PC-9 (cell line): ENCODE measurements at regions not wholly inside any gene's neighbourhood (a gene's known extent, or its start where the extent isn't known, plus 50 kb on each side); places are given as distances from the start of the nearest gene placed in this dataset.

Experiments used
- BruUV-seq: library from RNA; stranded (reverse); fragments of 400-500 nt; replicated peaks from 2 replicates; lab custom pipeline; 2021; lab: Mats Ljungman, UMichigan
- CTCF ChIA-PET: fragments of 300-600 bp; sonication (Branson Sonifier 250); formaldehyde crosslinking; loops from one replicate; lab custom pipeline; 2022; ENCODE audit warnings: antibody characterized with exemption; lab: Charles Lee
- POLR2A ChIA-PET: fragments of 300-600 bp; sonication (Branson Sonifier 250); formaldehyde crosslinking; loops from one replicate; lab custom pipeline; 2022; ENCODE audit warnings: antibody characterized with exemption; ENCODE audit not compliant: unreplicated experiment; lab: Charles Lee
- DNase-seq, 2 experiments: peaks; one replicate each; pipeline versions ENCODE4 v3.0.0 to v3.0.0-alpha.2; 2015 to 2022; ENCODE audit warnings: mixed read lengths in 1 of 2
- H2AFZ ChIP-seq: fragments of 200-600 bp; sonication (generic); 2 replicates; pipeline ENCODE4 v1.8.1; 2017; ENCODE audit warnings: antibody characterized with exemption
- H3F3A ChIP-seq: fragments of 200-600 bp; sonication (generic); 2 replicates; pipeline ENCODE4 v1.8.1; 2017; ENCODE audit warnings: antibody characterized with exemption, mild to moderate bottlenecking, low read depth; ENCODE audit not compliant: insufficient read depth
- H3K27ac ChIP-seq: fragments of 200-600 bp; sonication (generic); 2 replicates; pipeline ENCODE4 v1.6.1; 2016; ENCODE audit warnings: mixed run types
- H3K27me3 ChIP-seq: fragments of 200-600 bp; sonication (generic); 2 replicates; pipeline ENCODE4 v1.6.1; 2016; ENCODE audit warnings: low read depth, mixed run types; ENCODE audit not compliant: insufficient read depth
- H3K36me3 ChIP-seq: fragments of 200-600 bp; sonication (generic); 2 replicates; pipeline ENCODE4 v1.6.1; 2016; ENCODE audit warnings: low read depth, mixed run types
- H3K4me1 ChIP-seq: fragments of 200-600 bp; sonication (generic); replicated peaks from 2 replicates; pipeline ENCODE4 v1.6.1; 2016; ENCODE audit warnings: mixed run types; ENCODE audit not compliant: insufficient read depth
- H3K4me2 ChIP-seq: fragments of 200-600 bp; sonication (generic); 2 replicates; pipeline ENCODE4 v1.6.1; 2017; ENCODE audit warnings: mixed run types
- H3K4me3 ChIP-seq: fragments of 200-600 bp; sonication (generic); 2 replicates; pipeline ENCODE4 v1.6.1; 2016; ENCODE audit warnings: mixed run types
- H3K79me2 ChIP-seq: fragments of 200-600 bp; sonication (generic); 2 replicates; pipeline ENCODE4 v1.6.1; 2017; ENCODE audit warnings: low read depth, mixed run types
- H3K9me2 ChIP-seq: fragments of 200-600 bp; sonication (generic); 2 replicates; pipeline ENCODE4 v1.8.1; 2017; ENCODE audit warnings: mild to moderate bottlenecking; ENCODE audit not compliant: insufficient read depth
- H3K9me3 ChIP-seq: fragments of 200-600 bp; sonication (generic); 2 replicates; pipeline ENCODE4 v1.8.1; 2016; ENCODE audit warnings: low read depth; ENCODE audit not compliant: insufficient read depth
- H4K20me1 ChIP-seq: fragments of 200-600 bp; sonication (generic); 2 replicates; pipeline ENCODE4 v1.8.1; 2017; ENCODE audit not compliant: insufficient read depth
- EZH2 ChIP-seq: fragments of 200-600 bp; sonication (generic); IDR thresholded peaks from 2 replicates; pipeline ENCODE4 v1.8.0; 2017; ENCODE audit warnings: antibody characterized with exemption, low read depth
- intact Hi-C: fragments of 100-400 bp; cut with micrococcal nuclease; formaldehyde crosslinking; loops from one replicate; pipeline ENCODE4 v1.10.0; 2022; ENCODE audit not compliant: unreplicated experiment
- TF ChIP-seq, protein P1 (sequence below): fragments of 200-600 bp; sonication (generic); conservative IDR thresholded peaks from 2 replicates; pipeline ENCODE4 v1.6.1; 2017; ENCODE audit warnings: mixed run types, antibody characterized with exemption, mild to moderate bottlenecking, moderate library complexity

DNA sequence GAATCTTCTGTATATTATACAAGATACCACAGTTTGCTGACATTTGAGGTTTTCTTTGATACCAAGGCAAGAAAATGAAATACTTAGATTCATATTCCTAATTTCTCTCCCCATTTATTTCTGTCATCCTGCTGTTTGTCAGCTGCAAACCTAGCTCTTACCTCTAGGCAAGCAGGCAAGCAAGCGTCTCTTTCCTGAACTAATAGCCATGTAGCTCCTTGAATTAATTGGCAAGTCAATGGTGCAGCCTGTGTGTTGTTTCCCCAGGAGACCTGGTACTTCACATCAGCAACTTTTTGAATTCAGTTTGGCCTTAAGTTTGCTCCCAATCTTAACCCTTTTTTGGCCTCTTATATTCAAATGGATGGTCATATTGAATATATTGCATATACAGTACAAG lies 573.6 kb upstream of the ARRDC3 start:
- H3K27me3 ChIP-seq, result no peaks in the 10 kb centered on the region
- no peak overlapping the region for H3K4me2 ChIP-seq
- no peaks in the 10 kb centered on the region for H3F3A ChIP-seq
- H3K4me1 ChIP-seq, result no peaks in the 10 kb centered on the region
- no peaks in the 10 kb centered on the region for H4K20me1 ChIP-seq
- 0 out of 2 replicates have a peak, but pooled peaks cover 1% of the 10 kb centered on the region for H3K9me3 ChIP-seq
- no peak overlapping the region for H3K27ac ChIP-seq
- intact Hi-C loops, result no loop called here
- no peak for DNase-seq
- H3K4me3 ChIP-seq, result no peak overlapping the region
- no peak overlapping the region for H2AFZ ChIP-seq
- TF ChIP-seq, protein P1, sequence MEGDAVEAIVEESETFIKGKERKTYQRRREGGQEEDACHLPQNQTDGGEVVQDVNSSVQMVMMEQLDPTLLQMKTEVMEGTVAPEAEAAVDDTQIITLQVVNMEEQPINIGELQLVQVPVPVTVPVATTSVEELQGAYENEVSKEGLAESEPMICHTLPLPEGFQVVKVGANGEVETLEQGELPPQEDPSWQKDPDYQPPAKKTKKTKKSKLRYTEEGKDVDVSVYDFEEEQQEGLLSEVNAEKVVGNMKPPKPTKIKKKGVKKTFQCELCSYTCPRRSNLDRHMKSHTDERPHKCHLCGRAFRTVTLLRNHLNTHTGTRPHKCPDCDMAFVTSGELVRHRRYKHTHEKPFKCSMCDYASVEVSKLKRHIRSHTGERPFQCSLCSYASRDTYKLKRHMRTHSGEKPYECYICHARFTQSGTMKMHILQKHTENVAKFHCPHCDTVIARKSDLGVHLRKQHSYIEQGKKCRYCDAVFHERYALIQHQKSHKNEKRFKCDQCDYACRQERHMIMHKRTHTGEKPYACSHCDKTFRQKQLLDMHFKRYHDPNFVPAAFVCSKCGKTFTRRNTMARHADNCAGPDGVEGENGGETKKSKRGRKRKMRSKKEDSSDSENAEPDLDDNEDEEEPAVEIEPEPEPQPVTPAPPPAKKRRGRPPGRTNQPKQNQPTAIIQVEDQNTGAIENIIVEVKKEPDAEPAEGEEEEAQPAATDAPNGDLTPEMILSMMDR, result no peak
- TF ChIP-seq EZH2, result no peak
- CTCF ChIA-PET, result no interaction called here
- no TSS peak for BruUV-seq
- H3K36me3 ChIP-seq, result no peaks in the 10 kb centered on the region
- H3K9me2 ChIP-seq, result no peaks in the 10 kb centered on the region; the same call in 1 of the 2 replicates
- POLR2A ChIA-PET, result no interaction called here
- no peaks in the 10 kb centered on the region for H3K79me2 ChIP-seq

DNA sequence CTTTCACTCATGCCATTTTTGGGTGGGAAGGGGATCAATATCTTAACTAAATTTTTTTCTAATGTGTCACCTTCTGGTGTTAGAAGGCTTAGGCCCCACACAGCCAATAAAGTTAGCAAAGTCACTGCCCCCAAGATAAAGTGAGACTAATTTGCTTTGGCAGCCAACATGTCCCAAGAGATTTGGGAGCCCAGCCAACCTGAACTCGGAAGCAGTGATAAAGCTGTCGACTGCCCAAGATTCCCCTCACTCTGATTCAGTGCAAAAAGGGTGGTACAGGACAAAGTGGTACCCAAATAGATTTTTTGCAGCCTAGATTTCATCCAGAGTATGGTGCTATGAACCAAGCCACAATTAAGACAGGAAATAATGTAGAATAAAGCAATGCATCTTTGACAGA lies 572.5 kb upstream of the ARRDC3 start:
- CTCF ChIA-PET, result no interaction called here
- no peak for DNase-seq
- Histone ChIP-seq H3K9me3 (0 out of 2 replicates have a peak, but pooled peaks cover 3% of the 10 kb centered on the region), H3K4me3 (no peak overlapping the region), H3K4me2 (no peak overlapping the region), H3K36me3 (no peaks in the 10 kb centered on the region), H3K27ac (no peak overlapping the region), H3K79me2 (no peaks in the 10 kb centered on the region), H3F3A (no peaks in the 10 kb centered on the region), H3K27me3 (no peaks in the 10 kb centered on the region), H4K20me1 (no peaks in the 10 kb centered on the region), H3K4me1 (no peaks in the 10 kb centered on the region), H2AFZ (0 out of 2 replicates have a peak overlapping the region, but pooled peaks have one; percentile 58), H3K9me2 (no peaks in the 10 kb centered on the region; the same call in 1 of the 2 replicates)
- TF ChIP-seq, protein P1, result no peak
- TF ChIP-seq EZH2, result no peak
- POLR2A ChIA-PET, result no interaction called here
- intact Hi-C loops, result no loop called here
- BruUV-seq, result no TSS peak

DNA sequence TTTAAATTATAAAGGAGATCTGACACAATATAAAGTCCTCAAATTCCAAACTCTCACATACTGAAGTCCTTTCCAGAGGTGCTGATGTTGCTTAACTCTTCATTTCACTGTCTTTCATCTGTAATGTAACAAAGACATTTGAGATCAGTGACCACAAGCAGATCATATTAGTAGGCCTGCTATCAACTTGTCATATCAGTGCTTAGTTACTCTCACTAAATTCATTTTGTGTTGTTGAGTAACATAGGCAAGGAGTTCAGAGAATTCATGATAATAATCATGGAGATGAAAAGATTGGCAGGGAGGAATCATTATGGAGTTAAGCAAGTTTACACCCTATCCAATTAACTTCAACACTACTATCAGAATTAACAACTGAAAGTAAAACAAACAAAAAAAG lies 571.0 kb upstream of the ARRDC3 start:
- Histone ChIP-seq H2AFZ (no peak overlapping the region), H3K27ac (no peak overlapping the region), H3K9me2 (no peaks in the 10 kb centered on the region; the same call in 1 of the 2 replicates), H3F3A (no peaks in the 10 kb centered on the region), H4K20me1 (no peaks in the 10 kb centered on the region), H3K79me2 (no peaks in the 10 kb centered on the region), H3K27me3 (no peaks in the 10 kb centered on the region), H3K36me3 (no peaks in the 10 kb centered on the region), H3K4me3 (no peak overlapping the region), H3K9me3 (0 out of 2 replicates have a peak, but pooled peaks cover 3% of the 10 kb centered on the region), H3K4me2 (no peak overlapping the region), H3K4me1 (no peaks in the 10 kb centered on the region)
- no peak for DNase-seq
- CTCF ChIA-PET, result no interaction called here
- BruUV-seq, result no TSS peak
- no peak for TF ChIP-seq EZH2
- TF ChIP-seq, protein P1, result no peak
- POLR2A ChIA-PET, result no interaction called here
- intact Hi-C loops, result no loop called here
